ENCODE measurements at regions not wholly inside any gene's neighbourhood (a gene's known extent, or its start where the extent isn't known, plus 50 kb on each side); places are given as distances from the start of the nearest gene placed in this dataset.

DNA sequence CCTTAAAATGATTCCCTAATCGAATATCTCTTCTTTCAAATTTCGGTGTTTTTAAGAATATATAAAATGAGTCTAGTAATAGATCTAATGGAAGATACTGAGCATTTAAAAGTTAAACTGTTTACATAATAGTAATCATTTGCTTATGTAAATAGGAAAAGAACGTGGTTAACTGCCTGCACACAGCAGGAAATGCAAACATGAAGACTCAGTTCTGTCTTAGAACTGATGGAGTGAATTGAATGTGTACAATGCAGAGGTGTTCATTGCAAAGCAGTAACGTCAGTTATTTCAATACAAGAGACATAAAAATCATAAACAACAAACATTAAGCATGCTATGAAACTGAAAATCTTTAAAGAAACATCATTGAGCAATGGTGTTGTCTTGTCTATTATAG lies 359.4 kb upstream of the ADAMTS5 start:
- TF ChIP-seq EZH2 (IDR thresholded peaks at IDR 0.05; ENCODE audit: borderline replicate concordance, low read depth, low read length, severe bottlenecking): no peak
- no peak for TF ChIP-seq CTCF (IDR thresholded peaks at IDR 0.05; ENCODE audit: borderline replicate concordance, extremely low read depth, low read length, poor library complexity, severe bottlenecking)
